ENCODE measurements at regions not wholly inside any gene's neighbourhood (a gene's known extent, or its start where the extent isn't known, plus 50 kb on each side); places are given as distances from the start of the nearest gene placed in this dataset.

- no peak for TF ChIP-seq POLR2A (IDR thresholded peaks at IDR 0.05)
- no peak for TF ChIP-seq CTCF (IDR thresholded peaks at IDR 0.05)
Measured at GRCh38 chr3:110166791-110167190, 829.4 kb upstream of the DPPA4 start.

Data from uterus (tissue), 2 donors.